Activated CD4-positive, CD25-positive, alpha-beta regulatory T cell treated with anti-CD3 and anti-CD28 coated beads, Interleukin-2, amount 50 U/mL, for 72 hours (primary cell): ENCODE measurements at regions not wholly inside any gene's neighbourhood (a gene's known extent, or its start where the extent isn't known, plus 50 kb on each side); places are given as distances from the start of the nearest gene placed in this dataset.

Experiments used
- DNase-seq: peaks from one replicate; pipeline ENCODE4 v3.0.0; 2021

DNA sequence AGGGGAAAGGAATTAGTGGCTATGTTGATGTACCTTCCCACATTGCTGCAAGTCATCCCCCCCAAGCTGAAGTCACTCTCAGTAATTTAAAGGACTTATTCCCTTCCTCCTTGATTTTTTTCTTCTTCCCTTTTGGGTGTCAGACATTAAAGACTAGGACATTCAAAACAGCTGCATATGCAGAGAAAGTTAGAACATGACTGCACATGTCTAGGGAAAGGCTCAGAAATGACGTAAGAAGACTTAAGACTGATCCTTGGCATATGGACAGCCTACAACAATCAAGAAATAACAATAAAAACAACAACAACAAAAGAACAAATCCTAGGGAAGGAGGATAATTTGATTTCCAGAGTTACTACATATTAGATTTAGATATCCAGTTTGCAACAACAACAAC is 997.5 kb downstream of the TLE4 start:
- DNase-seq, result no peak

DNA sequence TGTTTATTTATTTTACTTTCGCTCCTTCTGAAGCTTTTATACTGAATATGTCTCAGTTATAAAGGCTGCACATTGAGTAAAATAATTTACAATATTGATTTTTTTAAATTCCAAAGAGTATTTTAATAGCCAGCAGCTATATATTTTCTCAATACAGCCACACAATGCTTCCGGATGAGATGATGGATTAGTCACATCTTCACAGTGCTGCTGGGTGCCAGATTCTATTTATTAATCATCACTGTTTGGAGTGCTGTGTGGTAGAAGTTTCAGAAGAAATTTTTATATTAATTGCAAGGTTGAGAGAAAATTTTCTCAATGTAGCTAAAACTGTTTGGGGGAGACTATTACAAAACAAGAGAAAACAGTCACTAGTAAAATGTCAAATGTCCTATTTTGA is 989.8 kb downstream of the TLE4 start:
- no peak for DNase-seq

DNA sequence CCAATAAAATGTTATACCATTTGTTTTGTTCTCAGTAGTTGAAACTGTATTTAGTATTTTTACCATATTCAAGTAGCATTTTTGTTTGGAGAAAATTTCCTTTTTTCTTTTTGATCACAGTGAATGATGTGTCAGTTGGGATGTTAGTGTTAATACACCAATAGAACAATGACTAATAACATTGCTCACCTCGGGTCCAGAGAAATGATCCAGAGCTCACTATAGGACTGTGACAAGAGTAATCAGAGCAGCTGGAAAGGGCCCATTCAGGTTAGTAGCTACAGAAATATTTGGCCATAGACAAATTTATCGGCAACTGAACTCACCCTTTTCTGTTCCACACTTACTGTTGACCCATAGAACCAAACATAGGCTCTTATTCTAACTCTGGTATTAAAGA is 989.2 kb downstream of the TLE4 start:
- no peak for DNase-seq

- no peak for DNase-seq
Measured at GRCh38 chr9:80557256-80557655, 985.5 kb downstream of the TLE4 start.

DNA sequence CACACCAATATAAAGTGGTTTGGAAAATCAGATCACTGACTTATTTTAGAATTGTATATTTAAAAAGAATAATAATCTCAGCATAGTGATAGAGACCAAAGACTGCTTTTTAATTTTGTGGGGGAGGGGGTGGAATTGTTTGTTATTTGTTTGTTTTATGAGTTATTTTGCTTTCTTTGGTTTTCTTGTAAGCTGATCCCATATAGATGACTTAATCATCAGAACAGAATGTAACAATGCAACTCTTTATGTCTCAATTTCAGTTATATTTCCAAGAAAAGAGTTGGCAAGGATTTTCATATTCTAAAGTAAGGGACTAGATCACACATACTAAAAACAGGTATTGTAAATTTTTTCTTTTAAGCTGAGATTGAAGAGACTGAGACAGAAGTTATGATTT is 984.9 kb downstream of the TLE4 start:
- DNase-seq, result no peak

DNA sequence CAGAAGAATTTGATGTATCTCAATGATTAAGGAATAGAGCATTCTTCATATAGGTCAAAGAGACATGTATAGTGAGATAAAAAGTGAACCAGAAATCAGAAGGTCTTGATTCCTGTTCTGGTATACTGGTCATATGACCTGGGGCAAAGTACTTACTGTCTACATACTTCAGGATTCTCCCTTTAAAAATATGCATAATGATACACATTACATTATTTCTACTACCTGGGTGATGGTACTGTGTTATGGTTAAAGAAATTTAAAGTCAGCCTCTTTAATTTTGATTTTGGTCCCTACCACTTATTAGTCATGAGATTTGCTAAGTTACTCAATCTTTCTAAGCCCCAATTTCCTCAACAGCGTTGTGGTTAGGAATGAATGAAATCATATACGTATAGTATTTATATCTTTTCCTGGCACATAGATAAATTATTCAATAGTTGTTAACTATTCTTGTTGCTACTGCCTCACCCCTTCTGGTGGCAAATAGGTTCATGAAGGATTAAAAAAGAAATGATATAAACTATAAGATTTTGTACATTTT is 984.1 kb downstream of the TLE4 start:
- no peak for DNase-seq

DNA sequence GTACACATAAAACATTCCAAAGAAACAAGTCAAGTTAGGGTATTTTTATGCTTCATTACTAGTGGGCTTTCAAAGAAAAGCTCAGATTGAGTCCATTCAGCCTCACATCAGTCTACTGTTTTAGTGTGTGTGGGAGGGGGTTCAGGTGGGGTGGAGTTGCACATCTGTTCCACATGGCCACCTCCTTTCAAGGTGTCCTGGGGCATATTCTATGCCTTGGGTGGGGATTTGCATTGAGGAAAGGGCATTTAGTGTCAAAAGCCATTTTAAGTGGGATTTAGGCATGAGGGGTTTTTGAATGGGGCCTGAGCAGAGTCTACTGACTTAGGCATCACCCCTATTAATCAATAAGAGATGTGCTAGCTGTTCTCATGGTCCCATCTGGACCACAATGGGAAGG is 983.1 kb downstream of the TLE4 start:
- DNase-seq, result no peak

GRCh38 chr9:80554301-80554700 is 982.5 kb downstream of the TLE4 start:
- no peak for DNase-seq

DNA sequence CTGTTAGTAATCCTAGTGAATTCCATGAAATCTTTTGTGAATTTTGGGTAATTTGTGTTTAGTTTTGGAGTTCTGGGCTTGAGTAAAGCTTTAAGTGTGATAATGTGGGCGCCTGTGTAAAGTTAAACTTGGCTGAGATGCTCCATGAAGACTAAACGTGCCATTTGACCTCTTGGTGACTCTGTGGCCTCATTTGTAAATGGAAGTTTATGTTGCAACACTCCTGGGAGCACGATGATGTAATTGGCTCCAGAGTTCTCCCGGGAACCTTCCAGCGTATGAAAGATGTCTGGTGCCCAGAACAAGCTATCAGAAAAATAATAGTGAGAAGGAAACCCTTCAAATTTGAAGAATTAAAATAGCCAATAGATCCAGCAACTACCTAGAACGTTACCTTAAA is 981.2 kb downstream of the TLE4 start:
- DNase-seq, result no peak

GRCh38 chr9:80550181-80550580 is 978.4 kb downstream of the TLE4 start:
- no peak for DNase-seq

- DNase-seq, result no peak
Measured at GRCh38 chr9:80547613-80548012, 975.8 kb downstream of the TLE4 start.

DNA sequence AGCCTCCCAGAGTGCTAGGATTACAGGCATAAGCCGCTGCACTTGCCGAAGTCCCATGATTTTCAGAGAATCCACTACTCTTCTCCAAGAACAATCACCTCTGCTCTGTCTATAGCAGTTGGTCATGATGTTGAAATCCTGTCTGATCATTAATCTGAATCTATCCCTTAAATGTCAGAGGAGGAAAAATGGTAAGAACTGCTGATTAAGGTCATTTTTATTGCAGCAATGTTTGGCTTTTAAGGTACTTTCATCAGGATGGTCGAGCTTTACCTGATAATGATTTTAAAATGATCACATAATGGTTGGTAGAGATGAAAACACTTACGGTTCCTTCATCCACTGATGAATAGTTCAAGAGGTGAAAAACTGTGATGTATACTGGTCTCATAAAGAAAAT is 968.6 kb downstream of the TLE4 start:
- no peak for DNase-seq

- no peak for DNase-seq
Measured at GRCh38 chr9:80538976-80539375, 967.2 kb downstream of the TLE4 start.

DNA sequence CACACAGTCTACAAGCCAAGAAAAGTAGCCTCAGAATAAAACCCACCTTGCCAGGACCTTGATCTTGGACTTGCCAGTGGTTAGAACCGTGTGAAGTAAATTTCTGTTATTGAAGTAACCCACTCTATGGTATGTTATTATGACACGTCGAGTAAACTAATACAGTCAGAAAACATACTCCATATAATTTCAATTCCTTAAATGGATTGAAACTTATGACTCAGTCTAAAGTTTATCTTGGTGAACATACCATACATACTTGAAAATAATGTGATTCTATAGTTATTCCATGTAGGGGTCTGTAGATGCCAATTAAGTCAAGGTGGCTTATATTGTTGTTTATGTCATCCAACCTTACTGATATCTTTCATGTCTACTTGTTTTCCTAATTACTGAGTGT is 950.7 kb downstream of the TLE4 start:
- DNase-seq, result no peak

- DNase-seq, result no peak
Measured at GRCh38 chr9:80521151-80521550, 949.4 kb downstream of the TLE4 start.

DNA sequence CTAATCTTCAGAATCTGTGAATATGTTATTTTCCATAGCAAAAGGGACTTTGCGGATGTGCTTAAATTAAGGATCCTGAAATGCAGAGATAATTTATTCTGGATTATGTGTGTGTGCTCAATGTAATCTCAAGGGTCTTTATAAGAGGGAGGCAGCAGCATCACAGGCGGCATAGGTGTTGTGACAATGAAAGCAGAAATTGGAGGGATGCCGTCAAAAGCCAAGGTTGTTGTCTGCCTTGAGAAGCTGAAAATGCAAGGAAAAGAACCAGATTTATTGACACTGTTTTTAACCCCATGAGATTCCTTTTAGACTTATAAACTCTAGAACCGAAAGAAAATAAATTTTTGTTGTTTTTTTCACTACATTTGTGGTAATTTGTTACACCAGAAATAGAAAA is 948.5 kb downstream of the TLE4 start:
- no peak for DNase-seq

GRCh38 chr9:80518441-80518840 is 946.7 kb downstream of the TLE4 start:
- DNase-seq, result no peak

DNA sequence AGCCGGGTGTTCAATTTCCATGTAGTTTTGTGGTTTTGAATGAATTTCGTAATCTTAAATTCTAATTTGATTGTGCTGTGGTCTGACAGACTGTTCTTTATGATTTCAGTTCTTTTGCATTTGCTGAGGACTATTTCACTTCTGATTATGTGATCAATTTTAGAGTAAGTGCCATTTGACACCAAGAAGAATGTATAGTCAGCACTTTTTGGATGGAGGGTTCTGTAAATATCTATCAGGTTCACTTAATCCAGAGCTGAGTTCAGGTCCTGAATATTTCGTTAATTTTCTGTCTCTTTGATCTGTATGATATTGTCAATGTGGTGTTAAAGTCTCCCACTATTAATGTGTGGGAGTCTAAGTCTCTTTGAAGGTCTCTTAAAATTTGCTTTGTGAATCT is 944.9 kb downstream of the TLE4 start:
- no peak for DNase-seq

DNA sequence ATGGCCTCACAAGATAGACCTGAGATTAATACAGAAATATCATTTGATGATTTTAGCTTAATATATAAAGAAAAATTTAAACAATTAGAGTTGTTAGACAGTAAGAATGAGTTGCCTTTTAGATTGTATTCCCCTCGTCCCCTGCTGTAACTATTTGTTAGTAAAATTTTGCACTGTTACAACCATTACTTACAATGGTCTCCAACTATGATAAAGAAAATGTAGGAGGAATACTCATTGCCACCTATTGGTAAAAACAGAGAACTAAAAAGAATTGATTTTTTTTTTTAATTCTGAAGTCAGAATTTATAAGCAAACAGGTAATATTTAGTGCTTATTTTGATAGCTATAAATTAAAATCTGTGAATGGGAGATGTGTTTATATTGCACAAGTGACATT is 937.6 kb downstream of the TLE4 start:
- DNase-seq, result no peak

DNA sequence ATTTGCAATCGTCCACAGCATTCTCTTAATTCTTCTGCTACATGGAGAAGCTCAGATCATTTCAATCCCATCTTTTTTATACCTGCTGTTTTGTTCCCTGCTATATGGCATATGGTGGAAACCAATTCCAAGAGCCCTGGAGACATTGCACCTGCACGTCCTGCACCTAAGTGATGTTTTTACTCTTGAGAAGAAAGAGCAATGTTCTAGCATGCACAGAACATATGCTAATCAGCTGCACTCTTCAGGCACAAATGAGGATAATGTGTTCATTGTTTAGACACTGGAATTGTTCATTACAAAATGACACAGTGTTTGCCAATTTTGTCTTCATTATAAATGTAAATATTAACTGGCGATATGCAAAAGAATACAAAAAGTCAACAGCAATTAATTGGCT is 935.8 kb downstream of the TLE4 start:
- no peak for DNase-seq

DNA sequence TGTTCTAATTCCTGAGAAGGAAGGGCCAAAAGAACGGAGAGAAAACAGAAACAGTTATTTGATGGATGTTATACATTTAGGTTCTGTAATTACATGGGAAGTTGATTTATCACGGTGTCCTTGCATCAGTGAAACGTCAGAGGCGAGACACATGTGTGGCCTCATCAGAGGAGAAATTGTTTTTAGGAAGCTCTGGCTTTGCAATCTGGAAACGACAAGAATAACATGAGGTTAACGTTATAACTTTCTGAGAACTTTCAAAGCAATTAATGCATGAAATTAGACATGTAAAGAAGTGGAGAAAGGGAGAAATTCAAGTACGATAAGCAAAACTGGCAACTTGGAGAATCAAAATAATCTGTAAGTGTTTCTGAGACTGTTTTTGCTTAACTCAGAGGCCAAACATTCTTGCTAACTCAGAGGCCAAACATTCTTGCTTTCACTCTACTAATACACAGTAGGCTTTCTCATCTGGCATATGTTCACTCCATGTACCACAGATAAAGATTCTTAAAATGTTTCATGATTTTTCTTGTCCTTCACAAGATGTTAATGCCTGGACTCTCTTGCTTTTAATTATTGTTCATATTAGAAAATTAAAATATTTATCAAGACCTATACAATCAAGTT is 933.0 kb downstream of the TLE4 start:
- no peak for DNase-seq

- no peak for DNase-seq
Measured at GRCh38 chr9:80503671-80504281, 932.0 kb downstream of the TLE4 start.

DNA sequence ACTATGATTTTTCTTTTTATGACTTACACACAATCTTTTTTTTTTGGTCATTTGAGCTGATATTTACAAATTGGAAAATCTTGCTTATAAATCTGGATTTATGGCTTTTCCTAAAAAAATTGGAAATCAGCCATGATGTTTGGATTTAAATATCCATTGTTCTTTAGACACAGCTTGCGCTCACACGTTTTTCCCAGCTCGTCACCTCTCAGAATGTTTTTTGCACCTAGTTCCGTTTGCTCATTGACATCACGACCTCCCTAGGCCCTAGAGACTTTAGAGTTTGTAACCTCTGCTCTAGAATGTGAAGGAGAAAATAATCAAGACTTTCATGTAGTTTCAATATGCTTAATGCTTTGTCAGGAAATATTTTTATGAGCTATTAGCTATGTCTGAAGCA is 930.5 kb downstream of the TLE4 start:
- no peak for DNase-seq

GRCh38 chr9:80501635-80502034 is 929.9 kb downstream of the TLE4 start:
- DNase-seq, result no peak

DNA sequence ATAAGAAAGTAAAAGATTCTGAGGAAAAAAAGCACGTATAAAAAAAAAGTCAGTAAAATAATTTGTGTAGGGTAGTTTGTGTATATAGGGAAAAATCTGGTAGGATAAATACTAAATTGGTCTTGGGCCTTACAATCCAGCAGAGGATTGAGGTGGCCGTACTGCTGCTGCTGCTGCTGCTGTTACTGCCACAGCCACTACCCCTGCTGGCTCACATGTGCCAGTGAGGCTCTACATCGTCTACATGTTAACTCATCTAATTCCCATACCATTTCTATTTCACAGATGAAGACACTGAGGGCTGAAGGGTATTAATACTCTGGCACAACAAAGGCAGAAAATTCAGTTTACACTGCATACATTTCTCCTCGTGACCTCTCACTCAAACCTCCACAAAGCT is 928.5 kb downstream of the TLE4 start:
- no peak for DNase-seq
